Effector CD8-positive, alpha-beta T cell (primary cell): ENCODE measurements at regions not wholly inside any gene's neighbourhood (a gene's known extent, or its start where the extent isn't known, plus 50 kb on each side); places are given as distances from the start of the nearest gene placed in this dataset.
"Not testable (repeated sequence)": the region's sequence is repeated elsewhere in the genome, so short reads cannot be mapped to it uniquely, and the experiment has no call there.

Experiments used
- DNase-seq: peaks from one replicate; lab custom pipeline; 2025; lab: John Stamatoyannopoulos, UW

DNA sequence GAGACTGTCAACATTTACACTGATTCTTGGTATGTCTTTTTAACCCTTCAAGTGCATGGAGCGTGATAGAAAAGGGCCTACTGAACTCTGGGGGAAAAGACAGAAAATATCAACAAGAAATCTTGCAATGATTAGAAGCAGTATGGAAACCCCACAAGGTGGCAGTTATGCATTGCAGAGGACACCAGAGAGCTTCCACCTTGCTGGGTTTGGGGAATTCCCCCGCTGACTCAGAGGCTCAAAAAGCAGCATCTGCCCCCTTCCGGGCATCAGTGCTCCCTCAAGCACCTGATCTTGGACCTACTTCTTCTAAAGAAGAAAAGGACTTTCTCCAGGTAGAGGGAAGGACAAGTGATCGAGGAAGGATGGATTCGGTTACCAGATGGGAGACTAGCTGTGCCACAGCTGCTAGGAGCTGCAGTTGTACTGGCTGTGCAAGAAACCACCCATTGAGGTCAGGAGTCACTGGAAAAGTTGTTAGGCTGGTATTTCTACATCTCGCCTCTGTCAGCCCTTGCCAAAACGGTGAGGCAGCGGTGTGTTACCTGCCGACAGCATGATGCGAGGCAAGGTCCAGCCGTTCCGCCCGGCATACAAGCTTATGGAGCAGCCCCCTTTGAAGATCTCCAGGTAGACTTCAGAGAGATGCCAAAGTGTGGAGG, 102.8 kb upstream of the OSBPL11 start:
- DNase-seq, result not testable (repeated sequence)

DNA sequence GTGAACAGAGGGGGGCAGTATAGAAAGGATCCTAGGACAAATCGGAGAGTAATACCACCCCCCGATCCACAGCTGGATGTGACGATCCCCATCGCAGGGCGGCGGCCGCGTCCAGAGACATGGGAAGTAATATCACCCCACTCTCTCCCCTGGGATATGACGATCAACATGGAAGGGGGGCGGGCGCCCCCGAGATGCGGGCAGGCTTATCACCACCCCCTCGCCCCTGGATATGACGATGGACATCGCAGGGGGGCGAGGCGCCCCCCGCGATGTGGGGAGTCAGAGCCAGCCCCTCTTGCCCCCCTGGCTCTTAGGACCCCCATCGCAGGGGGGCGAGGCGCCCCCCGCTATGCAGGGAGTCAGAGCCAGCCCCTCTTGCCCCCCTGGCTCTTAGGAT, 120.4 kb upstream of the OSBPL11 start:
- no peak for DNase-seq

DNA sequence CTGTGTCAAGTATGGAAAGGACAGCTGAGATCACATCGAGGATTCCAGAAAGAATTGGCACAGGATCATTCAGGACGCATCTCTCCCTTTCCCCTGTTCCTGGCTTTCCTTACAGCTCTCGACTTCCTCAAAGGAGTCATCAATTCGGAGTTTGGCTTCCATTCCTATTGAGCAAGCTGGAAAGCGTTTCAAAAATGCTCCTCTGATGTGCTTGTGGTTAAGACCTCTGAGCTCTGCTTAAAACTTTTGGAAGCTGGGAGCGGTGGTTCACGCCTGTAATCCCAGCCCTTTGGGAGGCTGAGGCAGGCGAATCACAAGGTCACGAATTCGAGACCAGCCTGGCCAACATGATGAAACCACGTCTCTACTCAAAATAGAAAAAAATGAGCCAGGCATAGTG, 136.9 kb upstream of the OSBPL11 start:
- not testable (repeated sequence) for DNase-seq

DNA sequence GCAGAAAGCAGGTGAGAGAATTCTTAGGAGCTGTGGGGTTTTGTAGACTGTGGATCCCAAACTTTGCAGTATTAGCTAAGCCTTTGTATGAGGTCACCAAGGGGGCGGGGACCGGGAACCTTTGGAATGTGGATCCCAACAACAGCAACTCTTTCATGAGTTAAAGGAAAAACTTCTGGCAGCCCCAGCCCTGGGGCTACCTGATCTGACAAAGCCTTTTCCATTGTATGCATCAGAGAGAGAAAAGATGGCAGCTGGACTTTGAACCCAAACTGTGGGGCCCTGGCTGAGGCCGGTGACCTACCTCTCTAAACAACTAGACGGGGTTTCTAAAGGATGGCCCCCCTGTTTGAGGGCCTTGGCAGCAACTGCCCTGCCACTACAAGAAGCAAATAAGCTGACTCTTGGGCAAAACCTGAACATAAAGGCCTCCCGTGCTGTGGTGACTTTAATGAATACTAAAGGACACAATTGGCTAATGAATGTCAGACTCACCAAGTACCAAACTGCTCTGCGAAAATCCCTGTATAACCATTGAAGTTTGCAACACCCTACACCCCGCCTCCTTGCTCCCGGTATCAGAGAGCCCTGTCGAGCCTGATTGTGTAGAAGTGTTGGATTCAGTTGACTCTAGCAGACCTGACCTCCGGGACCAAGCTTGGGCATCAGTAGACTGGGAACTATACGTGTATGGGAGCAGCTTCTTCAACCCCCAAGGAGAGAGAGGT, 146.9 kb upstream of the OSBPL11 start:
- DNase-seq, result not testable (repeated sequence)

DNA sequence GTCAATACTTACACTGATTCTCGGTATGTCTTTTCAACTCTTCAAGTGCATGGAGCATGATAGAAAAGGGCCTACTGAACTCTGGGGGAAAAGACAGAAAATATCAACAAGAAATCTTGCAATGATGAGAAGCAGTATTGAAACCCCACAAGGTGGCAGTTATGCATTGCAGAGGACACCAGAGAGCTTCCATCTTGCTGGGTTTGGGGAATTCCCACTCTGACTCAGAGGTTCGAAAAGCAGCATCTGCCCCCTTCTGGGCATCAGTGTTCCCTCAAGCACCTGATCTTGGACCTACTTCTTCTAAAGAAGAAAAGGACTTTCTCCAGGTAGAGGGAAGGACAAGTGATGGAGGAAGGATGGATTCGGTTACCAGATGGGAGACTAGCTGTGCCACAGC, 147.5 kb upstream of the OSBPL11 start:
- not testable (repeated sequence) for DNase-seq

DNA sequence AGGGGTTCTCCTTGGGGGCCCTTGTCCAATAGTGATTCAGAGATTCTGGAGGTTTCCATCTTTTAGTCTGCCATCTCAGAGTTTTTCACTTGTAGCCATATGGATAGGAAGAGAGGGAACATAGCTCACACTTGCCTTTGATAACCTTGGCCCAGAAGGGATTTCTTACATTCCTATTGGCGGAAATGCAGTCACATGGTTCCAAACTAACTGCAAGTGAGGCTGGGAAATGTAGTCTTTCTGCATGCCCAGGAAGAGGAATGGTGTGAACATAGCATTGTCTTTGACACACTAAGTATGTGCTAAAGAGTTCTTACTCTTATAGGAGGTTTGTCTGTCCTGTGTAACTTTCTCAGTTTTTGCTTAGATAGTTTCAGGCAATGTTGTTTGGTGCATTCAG, 161.8 kb upstream of the OSBPL11 start:
- not testable (repeated sequence) for DNase-seq

DNA sequence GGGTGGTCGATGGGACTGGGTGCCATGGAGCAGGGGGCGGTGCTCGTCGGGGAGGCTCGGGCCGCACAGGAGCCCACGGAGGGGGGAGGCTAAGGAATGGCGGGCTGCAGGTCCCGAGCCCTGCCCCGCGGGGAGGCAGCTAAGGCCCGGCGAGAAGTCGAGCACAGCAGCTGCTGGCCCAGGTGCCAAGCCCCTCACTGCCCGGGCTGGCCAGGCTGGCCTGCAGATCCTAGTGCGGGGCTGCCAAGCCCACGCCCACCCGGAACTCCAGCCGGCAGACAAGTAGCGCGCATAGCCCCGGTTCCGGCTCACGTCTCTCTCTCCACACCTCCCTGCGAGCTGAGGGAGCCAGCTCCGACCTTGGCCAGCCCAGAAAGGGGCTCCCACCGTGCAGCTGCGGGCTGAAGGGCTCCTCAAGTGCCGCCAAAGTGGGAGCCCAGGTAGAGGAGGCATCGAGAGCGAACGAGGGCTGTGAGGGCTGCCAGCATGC, 163.4 kb upstream of the OSBPL11 start:
- DNase-seq, result not testable (repeated sequence)

DNA sequence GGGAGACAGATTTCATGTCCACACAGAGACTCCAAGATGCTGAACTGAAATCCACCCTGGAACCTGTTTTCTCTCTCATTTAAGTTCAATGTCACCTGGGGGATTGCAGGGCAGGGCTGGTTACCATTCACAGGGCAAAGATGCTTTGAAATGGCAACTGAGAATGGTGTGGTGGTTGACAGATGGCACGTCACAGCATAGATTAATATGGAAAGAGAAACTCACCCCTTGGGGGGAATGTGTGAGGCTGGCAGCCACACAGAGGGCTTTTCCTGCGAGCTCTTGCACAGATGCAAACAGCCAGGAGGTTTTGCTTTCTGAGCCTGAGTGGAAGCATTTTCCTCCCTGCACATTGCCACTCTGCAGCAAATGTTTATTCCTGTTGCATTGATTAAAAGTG, 167.3 kb upstream of the OSBPL11 start:
- not testable (repeated sequence) for DNase-seq

DNA sequence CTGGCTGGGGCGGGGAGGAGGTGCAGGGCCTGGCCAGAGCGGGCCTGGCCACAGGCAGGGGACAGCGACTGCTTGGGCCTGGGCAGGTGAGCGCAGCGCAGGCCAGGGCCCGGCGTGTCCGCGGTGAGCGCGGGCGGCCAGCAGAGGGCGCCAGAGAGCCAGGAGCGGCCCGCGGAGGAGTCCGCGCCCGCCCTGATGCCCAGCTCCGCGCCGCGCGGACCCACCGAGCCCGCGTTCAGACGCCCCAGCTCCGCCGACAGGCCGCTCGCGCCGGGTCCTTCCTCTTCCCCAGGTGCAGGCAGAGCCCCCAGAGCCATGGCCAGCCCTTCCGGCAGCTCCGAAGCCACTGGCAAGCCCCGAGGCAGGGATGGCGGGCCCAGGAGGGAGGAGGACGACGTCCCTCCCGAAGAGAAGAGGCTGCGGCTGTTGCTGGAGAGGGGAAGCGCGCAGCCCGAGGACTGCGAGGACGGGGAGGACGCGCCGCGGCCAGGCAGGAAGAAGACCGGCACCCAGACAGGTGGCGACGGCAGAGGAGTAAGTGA, 171.1 kb upstream of the OSBPL11 start:
- not testable (repeated sequence) for DNase-seq

DNA sequence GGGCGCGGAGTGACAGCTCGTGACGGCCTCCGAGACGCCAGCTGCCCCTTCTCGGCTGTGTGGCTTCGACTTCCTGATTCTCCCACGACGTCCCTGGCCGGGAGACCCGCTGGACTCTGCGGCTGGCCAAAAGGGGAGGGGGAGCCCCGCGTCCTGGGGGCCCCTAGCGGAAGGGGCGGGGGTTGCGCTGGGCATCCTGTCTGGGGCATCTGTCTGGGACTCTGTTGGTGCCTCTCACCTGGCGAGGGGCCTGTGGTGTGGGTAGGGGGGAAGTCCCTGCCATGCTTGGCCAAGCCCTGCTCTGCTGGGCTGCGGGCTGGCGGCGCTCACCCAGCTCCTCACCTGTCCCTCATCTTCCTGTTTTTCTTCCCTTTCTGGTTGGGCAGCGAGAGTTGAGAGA, 171.6 kb upstream of the OSBPL11 start:
- DNase-seq, result not testable (repeated sequence)

DNA sequence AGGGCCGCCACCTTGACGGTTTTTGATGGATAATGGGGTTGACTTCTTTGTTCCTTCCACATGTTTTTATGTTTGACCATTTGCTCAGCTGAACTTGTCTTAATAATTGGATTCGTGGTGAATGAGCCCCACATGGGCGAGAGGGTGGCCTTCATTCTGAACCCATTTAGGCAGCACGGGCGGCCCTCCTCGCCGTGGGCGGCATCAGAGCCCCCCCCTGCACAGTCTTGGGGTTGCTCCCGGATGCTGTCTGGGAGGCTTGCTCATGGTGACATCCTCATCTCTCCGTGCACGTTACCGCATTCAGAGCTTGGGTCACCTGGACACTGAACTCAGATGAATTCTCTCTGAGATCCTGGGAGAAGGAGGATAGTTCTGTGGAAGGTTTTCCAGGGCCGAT, 172.3 kb upstream of the OSBPL11 start:
- no peak for DNase-seq

DNA sequence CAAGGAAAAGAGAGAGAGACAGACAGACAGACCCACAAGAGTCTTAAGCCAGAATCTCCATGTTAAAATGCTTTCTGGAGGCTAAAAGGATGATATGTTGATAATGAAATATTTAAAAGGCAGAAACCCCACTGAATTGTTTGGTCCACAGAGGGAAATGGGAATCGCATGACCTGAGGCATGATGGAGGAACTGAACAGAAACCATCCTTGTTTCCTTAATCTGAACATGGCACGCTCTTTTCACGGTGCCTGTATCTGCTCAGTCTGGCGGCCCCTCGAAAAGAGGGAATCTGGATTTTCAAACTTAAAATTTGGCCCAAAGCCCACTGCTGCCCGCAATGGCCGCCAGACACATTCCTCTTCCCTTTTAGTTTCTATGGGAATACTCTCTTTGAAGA, 173.5 kb upstream of the OSBPL11 start:
- not testable (repeated sequence) for DNase-seq

DNA sequence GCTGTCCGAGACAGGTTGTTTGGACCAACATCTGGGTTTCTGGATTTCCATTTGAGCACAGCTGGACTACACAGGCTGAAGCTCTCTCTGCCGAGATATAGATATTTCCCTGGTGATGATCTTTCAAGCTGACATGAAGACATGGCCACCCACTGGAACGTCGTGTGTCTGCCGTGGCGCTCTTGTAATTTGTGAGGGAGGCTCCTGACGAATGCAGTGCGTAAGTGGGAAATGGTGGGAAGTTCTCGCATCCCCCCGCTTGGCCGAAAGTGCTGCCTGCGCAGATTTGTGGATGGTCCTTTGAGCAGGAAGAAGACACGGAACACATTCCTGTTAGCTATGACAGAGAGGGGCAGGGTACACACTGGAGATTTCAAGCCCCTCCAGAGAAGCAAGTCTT, 176.2 kb upstream of the OSBPL11 start:
- DNase-seq, result not testable (repeated sequence)

DNA sequence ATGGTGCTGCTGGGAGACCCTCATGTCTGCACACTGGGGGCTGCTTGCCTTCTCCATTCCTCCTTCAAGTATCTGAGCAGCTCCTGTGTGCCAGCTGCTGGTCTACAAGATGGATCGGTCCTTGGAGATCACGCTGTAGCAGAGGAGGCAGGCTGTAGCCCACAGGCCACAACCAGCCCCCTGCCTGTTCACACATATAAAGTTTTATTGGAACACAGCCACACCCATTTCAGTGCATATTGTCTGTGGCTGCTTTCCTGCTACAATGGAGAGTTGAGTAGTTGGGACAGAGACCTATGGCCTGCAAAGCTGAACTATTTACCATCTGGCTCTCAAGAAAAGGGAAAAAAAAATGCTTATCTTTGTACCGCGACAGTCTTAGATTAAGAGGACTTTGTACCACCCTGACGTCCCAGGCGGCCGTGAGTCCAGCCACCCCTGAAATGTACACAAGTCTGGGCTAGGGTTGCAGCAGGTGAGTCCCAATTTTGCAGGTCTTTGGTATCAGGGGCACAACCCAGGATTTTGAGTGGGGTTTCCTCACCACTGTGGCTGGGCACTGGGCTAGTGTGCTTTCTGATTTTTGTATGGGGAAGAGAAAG, 179.2 kb upstream of the OSBPL11 start:
- DNase-seq, result not testable (repeated sequence)

DNA sequence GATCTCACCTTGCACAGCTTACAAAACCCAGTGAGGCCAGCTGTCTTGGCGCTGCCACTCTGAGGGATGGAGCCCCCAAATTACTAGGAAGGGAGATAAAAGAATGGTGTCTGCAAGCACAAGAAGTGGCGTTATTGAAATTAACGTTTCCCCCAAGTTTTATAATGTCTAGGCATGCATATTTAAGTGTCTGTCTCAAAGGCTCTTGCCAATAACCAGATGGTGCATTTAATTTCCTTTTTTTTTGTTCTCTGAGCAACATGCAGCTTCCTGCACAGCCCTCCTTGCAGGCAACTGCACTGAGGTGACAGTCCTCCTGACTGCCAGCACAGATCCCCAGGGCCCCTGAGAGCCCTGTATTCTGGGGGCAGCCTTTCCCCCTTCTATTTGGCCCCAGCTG, 179.8 kb upstream of the OSBPL11 start:
- DNase-seq, result not testable (repeated sequence)

DNA sequence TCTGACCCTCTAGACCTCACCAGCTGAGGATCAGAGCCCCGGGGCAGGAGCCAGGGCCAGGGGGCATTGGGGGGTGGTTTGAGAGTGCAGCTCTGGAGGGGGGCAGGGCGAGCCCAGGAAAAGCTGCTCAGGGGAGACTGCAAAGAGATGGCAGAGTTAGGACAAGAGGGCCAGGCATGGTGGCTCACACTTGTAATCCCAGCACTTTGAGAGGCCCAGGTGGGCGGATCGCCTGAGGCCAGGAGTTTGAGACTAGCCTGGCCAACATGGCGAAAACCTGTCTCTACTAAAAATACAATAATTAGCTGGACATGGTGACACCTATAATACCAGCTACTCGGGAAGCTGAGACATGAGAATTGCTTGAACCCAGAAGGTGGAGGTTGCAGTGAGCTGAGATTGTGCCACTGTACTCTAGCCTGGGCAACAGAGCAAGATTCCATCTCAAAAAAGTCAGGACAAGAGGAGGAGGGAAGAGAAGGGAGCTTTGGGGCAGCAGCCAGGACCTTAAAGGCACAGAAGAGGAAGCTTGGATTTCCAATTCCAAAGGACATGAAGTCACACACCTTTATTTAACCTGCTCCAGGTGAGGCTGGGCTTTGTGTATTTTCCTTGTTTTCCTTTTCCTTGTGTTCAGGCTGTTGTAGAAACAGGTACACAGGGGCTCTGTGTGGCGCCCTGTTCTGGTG, 180.5 kb upstream of the OSBPL11 start:
- DNase-seq, result not testable (repeated sequence)

DNA sequence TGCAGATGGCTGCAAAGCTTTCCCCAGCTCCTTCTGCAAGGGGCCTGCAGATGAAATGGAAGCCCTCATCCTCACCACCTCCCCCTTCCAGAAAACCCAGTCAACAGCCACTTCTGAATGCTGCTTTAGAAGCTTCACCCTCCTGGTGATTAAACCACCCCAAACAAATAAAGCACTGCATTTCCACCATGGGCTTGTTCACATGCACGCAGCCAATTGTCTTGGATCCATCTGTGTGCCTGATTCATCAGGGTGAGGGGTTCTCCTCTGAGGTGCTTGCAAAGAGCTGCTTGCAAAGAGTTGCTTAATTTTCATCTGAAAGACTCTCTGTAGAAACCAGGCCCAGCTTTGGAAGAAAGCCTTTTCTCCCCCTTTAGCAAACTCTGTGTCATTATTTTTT, 184.0 kb upstream of the OSBPL11 start:
- DNase-seq, result not testable (repeated sequence)

DNA sequence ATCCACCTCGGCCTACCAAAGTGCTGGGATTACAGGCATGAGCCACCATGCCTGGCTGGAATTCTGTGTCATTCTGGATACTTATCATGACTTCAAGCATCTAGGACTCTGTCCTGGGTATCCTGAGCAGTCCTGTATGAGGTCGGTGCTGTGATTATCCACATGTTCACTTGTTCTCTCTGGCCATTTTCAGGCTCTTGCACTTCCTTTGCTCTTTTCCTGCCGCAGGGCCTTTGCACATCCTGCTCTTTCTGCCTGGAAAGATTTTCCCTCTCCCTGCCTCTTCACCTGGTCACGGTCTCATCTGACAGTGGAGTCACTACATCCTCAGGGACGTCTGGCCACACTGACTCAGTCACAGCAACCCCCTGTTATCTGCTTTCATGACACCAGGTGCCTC, 184.6 kb upstream of the OSBPL11 start:
- not testable (repeated sequence) for DNase-seq

DNA sequence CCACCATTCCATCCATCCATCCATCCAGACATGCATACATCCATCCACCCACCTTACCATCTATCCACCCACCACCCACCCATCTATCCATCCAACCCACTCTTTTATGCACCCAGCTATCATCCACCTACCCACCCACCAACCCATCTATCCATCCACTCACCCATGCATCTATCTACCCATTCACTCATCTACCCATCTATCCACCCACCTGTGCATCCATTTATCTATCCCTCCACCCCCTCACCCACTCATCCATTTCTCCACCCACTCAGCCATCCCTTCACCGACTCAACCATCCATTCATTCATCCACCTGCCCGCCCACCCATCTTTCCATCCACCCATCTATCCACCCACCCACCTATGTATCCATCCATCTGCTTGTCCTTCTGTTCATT, 186.4 kb upstream of the OSBPL11 start:
- DNase-seq, result not testable (repeated sequence)

DNA sequence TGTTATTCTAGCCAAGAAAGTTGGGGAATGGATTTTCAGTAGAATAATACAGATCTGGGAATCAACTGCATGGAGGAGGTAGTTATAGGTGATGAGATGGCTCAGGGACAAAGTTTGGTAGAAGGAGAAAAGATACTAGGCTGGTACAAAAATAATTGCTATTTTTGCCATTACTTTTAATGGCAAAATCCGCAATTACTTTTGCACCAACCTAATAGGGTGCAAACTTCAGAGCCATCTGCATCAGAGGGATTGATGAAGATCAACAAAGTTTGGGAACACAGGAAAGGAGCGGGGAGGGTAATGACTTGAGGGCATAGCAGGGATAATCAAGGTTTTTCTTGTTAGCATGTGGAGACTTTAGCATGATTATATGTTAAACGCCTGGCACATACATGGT, 178.7 kb upstream of the ROPN1B start:
- not testable (repeated sequence) for DNase-seq

DNA sequence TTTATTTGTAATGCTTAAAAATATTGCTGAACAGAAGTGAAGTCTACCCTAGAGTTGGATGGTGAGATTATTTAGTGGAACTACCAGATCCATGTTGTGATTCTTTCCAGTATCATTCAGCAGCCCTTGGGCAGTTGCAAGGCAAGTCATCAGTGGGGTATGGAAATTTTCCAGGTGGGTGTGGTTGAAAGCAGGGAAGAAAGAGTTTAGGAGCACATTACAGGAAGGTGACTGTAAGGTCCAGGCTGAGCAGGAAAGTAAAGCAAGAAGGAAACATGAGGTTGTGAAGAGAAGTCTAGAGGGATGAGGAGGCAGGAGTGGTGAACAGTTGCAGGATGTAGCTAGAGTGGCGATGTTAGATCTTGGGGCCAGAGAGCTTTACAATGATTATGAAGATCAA, 178.0 kb upstream of the ROPN1B start:
- DNase-seq, result not testable (repeated sequence)

DNA sequence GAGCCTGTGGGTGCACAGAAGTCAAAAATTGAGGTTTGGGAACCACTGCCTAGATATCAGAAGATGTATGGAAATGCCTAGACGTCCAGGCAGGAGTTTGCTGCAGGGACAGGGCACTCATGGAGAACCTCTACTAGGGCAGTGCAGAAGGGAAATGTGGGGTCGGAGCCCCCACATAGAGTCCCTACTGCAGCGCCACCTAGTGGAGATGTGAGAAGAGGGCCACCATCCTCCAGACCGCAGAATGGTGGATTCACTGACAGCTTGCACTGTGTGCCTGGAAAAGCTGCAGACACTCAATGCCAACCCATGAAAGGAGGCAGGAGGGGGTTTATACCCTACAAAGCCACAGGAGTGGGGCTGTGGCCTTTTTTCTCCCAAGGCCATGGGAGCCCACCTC, 159.0 kb upstream of the ROPN1B start:
- not testable (repeated sequence) for DNase-seq
